ENCODE measurements at regions not wholly inside any gene's neighbourhood (a gene's known extent, or its start where the extent isn't known, plus 50 kb on each side); places are given as distances from the start of the nearest gene placed in this dataset.

- H3K4me3 ChIP-seq (ENCODE audit: low read depth, low read length) = no peak overlapping the region
- 0 out of 2 replicates have a peak, but pooled peaks cover 5% of the 10 kb centered on the region for H3K9me3 ChIP-seq
- peaks cover 19% of the 10 kb centered on the region for H3K4me1 ChIP-seq
- peaks cover 14% of the 10 kb centered on the region for H3K4me1 Mint-ChIP-seq (ENCODE audit: low read depth, unreplicated experiment)
- H3K36me3 Mint-ChIP-seq (ENCODE audit: insufficient read depth, unreplicated experiment) = no peaks in the 10 kb centered on the region
- ChIA-PET POLR2A (no interaction called here), CTCF (no interaction called here)
- BruUV-seq (replicated peaks) = no TSS peak
- no peaks in the 10 kb centered on the region for H3K36me3 ChIP-seq (ENCODE audit: control insufficient read depth, insufficient read depth, low read length)
- peaks cover 10% of the 10 kb centered on the region for H3K9me3 Mint-ChIP-seq (ENCODE audit: unreplicated experiment)
- H3K27me3 ChIP-seq (replicated peaks; ENCODE audit: control insufficient read depth, insufficient read depth, low read length) = no peaks in the 10 kb centered on the region
- H3K27me3 Mint-ChIP-seq (ENCODE audit: insufficient read depth, unreplicated experiment) = no peaks in the 10 kb centered on the region
- no peak overlapping the region for H3K27ac Mint-ChIP-seq (ENCODE audit: unreplicated experiment)
- no peak for TF ChIP-seq CTCF (IDR thresholded peaks at IDR 0.05; ENCODE audit: insufficient read depth in 1 of 2, low read depth in 1 of 2, low read length in 1 of 2, severe bottlenecking in 1 of 2, unreplicated experiment in 1 of 2)
- H3K4me3 Mint-ChIP-seq (ENCODE audit: unreplicated experiment) = no peak overlapping the region
- DNase-seq = no peak
- intact Hi-C loops (cut with micrococcal nuclease; ENCODE audit: unreplicated experiment) = no loop called here
These were observed 90.5 kb upstream of the MAF start for GRCh38 chr16:79691007-79691406.

GRCh38 chr16:79690159-79690558 is 89.6 kb upstream of the MAF start:
- Mint-ChIP-seq H3K27me3 (ENCODE audit: insufficient read depth, unreplicated experiment) (no peaks in the 10 kb centered on the region), H3K9me3 (ENCODE audit: unreplicated experiment) (peaks cover 10% of the 10 kb centered on the region), H3K4me1 (ENCODE audit: low read depth, unreplicated experiment) (peaks cover 14% of the 10 kb centered on the region), H3K27ac (ENCODE audit: unreplicated experiment) (no peak overlapping the region), H3K36me3 (ENCODE audit: insufficient read depth, unreplicated experiment) (no peaks in the 10 kb centered on the region), H3K4me3 (ENCODE audit: unreplicated experiment) (no peak overlapping the region)
- intact Hi-C loops (cut with micrococcal nuclease; ENCODE audit: unreplicated experiment) = no loop called here
- ChIA-PET CTCF (no interaction called here), POLR2A (no interaction called here)
- TF ChIP-seq CTCF (IDR thresholded peaks at IDR 0.05; ENCODE audit: insufficient read depth in 1 of 2, low read depth in 1 of 2, low read length in 1 of 2, severe bottlenecking in 1 of 2, unreplicated experiment in 1 of 2) = no peak
- Histone ChIP-seq H3K4me3 (ENCODE audit: low read depth, low read length) (no peak overlapping the region), H3K27me3 (replicated peaks; ENCODE audit: control insufficient read depth, insufficient read depth, low read length) (no peaks in the 10 kb centered on the region), H3K9me3 (0 out of 2 replicates have a peak, but pooled peaks cover 5% of the 10 kb centered on the region), H3K36me3 (ENCODE audit: control insufficient read depth, insufficient read depth, low read length) (no peaks in the 10 kb centered on the region), H3K4me1 (peaks cover 19% of the 10 kb centered on the region)
- BruUV-seq (replicated peaks) = no TSS peak
- no peak for DNase-seq

GRCh38 chr16:79687249-79688130 is 87.0 kb upstream of the MAF start:
- no TSS peak for BruUV-seq (replicated peaks)
- H3K36me3 ChIP-seq (ENCODE audit: control insufficient read depth, insufficient read depth, low read length) = no peaks in the 10 kb centered on the region
- peaks cover 20% of the 10 kb centered on the region for H3K9me3 Mint-ChIP-seq (ENCODE audit: unreplicated experiment)
- H3K27me3 Mint-ChIP-seq (ENCODE audit: insufficient read depth, unreplicated experiment) = no peaks in the 10 kb centered on the region
- H3K36me3 Mint-ChIP-seq (ENCODE audit: insufficient read depth, unreplicated experiment) = no peaks in the 10 kb centered on the region
- H3K4me3 ChIP-seq (ENCODE audit: low read depth, low read length) = no peak overlapping the region
- H3K27ac Mint-ChIP-seq (ENCODE audit: unreplicated experiment) = peak overlapping the region; percentile 14
- no peaks in the 10 kb centered on the region for H3K27me3 ChIP-seq (replicated peaks; ENCODE audit: control insufficient read depth, insufficient read depth, low read length)
- H3K9me3 ChIP-seq = 0 out of 2 replicates have a peak, but pooled peaks cover 5% of the 10 kb centered on the region
- DNase-seq = peak in 1 of 2 experiments; percentile 34
- no peak for TF ChIP-seq CTCF (IDR thresholded peaks at IDR 0.05; ENCODE audit: insufficient read depth in 1 of 2, low read depth in 1 of 2, low read length in 1 of 2, severe bottlenecking in 1 of 2, unreplicated experiment in 1 of 2)
- POLR2A ChIA-PET = interaction anchor here (0.5 kb wide), 1 partner anchor 83 kb away, joined by 3 read pairs; no protein-coding TSS in a partner anchor
- intact Hi-C loops (cut with micrococcal nuclease; ENCODE audit: unreplicated experiment) = no loop called here
- H3K4me3 Mint-ChIP-seq (ENCODE audit: unreplicated experiment) = peak overlapping the region; percentile 0
- H3K4me1 Mint-ChIP-seq (ENCODE audit: low read depth, unreplicated experiment) = peaks cover 14% of the 10 kb centered on the region
- CTCF ChIA-PET = no interaction called here
- H3K4me1 ChIP-seq = peaks cover 19% of the 10 kb centered on the region

Data from Caco-2 (cell line).